GM18870 (cell line): ENCODE measurements at regions not wholly inside any gene's neighbourhood (a gene's known extent, or its start where the extent isn't known, plus 50 kb on each side); places are given as distances from the start of the nearest gene placed in this dataset.

Source experiments
- ATAC-seq: cut with Tn5 transposase; IDR thresholded peaks from one replicate; pipeline ENCODE4 v1.9.1; 2021; ENCODE audit warnings: moderate library complexity; ENCODE audit not compliant: unreplicated experiment

DNA sequence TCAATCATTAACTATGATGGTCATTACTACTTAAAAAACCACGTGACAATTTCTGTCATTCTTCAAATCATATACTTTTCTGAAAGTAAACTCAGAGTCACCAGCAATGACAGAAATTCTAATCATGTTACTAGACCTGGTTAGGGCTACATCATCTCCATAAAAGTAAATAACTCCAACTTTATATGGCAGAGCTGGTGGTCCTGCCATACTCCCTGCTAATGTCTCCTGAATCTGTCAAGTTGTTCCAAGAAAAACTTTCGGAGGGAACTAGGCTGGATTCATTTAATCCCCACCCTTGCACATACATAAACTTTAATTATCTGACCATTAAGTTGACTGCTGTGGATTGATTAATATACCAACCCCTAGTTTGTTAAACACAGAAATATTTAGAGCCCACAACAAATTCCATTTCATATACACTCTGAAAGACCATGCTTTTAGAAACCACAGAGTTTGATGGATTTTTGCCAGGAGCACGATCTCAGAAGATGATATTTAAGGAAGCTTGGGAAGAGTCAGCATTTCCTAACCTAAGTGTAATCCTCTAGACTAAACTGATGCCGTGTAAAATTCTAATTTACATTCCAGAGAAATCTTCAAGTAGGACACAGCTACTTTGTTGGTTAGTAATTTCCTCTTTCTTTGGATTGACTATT, 577.0 kb downstream of the FAT4 start:
- no peak for ATAC-seq

DNA sequence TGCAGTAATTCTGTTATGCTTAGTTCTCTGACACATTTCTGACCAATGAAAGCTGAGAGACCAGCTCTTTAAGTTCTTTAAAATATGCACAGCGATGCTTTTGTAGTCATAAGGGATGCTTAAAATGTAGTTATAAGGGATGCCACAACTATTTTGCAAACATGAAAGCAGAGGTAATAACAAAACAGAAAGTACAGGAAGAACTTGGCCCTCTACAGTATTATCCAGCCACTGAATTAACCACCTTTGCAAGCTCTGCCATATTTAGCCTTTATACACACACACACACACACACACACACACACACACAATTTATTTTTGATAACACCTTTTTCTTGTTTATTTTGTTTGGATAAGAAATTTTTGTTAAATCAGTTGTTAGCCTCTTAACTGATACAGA, 590.0 kb downstream of the FAT4 start:
- ATAC-seq: no peak

DNA sequence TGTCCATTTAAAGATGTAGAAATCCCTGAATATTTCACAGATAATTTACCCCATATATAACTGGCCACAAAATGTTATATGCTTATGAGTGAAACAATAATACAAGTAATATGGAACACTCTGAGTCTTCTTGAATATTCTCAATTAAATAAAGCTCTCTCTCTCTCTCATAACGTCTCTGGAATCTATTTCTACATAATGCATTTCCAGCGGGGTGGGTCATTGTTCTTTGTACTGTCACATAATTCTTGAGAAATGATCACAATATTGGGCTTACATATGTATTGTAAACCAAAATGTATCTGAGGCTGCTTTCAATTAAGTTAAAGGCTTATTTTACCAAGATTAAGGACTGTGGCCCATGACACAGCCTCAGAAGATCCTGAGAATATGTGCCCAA, 596.3 kb downstream of the FAT4 start:
- no peak for ATAC-seq

DNA sequence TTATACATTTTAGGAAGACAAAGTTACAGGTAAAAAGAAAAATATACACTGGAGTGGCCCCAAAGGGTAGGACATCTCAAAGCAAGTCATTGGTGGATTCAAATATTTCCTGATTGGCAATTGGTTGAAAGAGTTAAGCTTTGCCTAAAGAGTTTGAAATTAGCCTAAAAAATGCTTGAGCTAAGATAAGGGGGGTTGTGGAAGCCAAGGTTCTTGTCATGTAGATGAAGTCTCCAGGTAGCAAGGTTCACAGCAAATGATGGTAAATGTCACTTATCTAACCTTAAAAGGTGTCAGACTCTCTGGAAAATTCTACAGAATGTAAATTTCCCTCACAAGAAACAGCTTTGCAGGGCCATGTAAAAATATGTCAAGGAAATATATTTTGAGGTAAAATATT, 596.7 kb downstream of the FAT4 start:
- no peak for ATAC-seq

DNA sequence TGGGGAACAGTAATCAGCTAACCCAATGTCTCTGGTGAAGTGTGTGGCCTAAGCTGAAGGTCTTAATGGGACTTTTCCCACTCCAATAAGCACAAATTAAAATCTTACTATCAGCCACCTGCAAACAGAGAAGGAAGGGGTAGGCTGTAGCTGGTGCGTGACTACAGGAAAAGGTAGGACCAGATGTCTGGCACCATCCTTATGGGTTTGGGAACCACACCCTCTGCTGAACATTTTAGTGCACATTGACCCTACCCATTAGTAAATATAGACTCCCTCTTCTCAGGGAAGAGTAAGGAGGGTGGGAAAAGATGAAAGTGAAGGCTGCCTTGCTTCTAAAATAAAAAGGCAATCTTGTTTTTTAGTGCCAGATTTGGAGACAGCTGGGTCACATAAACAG, 602.8 kb downstream of the FAT4 start:
- ATAC-seq: no peak

DNA sequence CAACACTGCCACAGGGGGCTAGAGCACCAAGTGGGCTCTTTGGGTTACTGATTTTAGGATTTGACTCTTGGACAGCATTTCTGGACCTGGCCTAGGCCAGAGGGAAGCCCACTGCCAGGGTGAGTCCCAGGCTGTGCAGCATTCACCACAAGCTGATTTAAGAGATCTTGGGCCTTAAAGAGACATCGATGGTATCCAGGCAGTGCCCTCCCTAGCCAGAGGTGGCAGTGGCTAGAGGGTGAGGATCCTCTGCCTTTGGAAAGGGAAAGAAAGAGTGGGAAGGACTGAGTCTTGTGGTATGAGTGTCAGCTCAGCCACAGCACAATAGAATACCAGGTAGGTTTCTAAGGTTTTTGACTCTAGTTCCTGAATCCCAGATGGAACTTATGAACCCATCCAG, 613.9 kb downstream of the FAT4 start:
- ATAC-seq: no peak

DNA sequence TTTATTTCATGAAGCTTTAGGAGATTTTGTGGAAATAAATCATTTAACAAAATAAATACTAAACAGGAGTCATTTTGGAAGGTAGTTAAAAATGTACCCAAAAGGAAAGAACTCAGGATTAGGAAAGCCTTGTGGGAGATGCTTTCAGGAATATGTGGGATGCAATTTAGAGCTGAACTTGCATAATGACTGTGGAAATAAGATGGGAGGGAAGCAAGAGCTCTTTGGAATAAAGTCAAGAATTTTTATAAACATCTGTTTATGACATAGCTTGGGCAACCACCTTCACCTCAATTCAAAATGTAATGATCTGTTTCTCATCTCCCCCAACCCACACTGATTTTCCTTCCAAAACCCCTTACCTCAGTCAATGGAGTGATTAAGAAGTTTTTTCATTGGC, 623.8 kb downstream of the FAT4 start:
- no peak for ATAC-seq

DNA sequence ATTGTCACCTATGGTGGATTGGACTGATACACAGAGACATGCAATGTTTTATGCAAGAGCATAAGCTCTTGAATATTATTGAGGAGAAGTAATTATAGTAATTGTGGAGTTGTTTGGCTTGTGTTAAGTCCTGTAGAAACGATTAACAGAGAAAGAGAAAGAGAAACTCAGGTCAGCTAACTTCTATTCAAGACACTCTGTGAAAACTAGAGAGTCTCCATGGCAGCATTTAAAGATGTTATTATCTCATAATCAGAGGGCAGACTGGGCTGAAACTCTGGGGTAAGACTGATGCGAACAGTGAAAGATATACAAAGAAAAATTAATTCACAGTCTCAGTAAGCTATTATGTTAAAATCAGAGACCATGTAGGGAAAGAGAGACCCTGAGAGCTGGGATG, 625.7 kb downstream of the FAT4 start:
- ATAC-seq: no peak

DNA sequence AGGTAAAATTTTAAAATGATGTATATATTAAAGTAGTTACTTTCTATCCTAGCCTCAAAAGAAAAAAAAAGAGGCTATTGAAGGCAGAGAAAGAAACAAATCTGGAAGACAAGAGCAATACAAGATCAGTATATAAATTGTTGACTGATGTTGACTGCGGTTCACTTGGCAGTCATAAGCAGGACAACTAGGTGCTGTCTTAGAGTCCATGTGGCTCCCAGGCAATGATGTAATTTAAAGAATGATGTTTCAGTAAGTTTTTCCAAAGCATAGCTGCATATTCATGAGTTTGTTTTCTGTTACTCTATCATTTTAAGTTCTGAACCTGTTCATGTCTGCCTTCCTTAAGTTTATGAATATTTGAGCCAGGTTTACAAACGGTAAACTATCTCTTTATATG, 630.2 kb downstream of the FAT4 start:
- no peak for ATAC-seq

DNA sequence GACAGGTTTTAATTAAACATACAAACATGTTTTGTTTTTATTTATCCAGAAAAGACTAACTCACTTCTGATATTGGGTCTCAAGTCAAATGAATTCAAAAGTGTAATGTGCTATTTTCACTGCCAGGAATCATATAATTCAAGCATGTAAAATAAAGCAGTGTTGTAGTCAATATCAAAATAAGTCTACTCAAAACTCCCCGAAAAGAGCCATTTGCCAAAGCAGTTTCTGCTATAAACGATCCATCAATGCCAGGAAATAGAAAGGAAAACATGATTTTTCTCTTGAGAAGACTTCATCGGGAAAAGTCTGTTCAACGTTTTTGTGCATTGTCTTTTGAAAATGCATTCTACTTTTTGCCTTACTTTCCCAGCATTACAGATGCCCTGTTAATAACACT, 633.3 kb downstream of the FAT4 start:
- ATAC-seq: no peak

DNA sequence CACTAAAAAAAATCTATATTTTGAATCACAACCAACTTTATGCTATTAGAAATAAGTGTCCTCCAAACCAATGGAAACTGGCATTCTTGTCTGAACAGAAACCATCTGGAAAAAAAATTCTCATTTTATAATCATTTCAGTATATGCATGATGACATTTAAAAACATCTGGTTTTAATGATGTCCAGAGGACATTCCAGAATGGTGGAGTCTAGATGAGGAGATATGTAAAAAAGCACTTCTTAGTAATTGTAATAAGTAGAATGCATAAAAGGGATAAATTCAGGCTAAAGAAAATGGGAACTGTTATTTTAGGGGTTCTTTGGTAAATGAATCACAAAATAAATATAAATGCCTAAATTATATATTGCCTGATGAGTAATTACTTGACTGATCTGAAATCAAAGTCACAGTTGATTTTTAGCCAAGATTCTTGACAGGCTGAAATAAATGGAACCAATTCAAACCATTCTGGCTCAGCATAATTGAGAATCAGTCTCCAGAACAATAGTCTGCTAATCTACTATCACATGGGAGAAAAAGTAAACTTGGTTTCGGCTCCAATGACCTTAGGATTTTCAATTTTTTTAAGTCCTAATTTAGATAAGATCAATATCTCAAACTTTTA, 636.6 kb downstream of the FAT4 start:
- no peak for ATAC-seq

DNA sequence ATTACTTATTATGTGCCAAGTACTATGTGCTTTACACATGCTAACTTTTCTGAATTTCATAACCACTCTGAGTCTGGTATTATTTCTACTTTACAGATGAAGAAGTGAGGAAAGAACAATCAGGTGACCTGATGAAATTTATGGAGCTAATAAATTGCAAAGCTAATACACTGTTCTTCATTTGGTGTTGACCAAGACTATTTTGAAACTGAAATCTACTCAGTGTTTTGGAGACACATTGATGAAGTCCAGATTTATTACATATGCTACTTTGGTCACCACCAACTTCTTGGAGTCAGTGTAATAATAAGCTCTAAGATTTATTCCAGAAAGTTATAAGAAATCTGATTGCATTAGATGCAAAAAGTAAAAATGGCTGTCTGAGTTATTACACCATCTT, 637.9 kb downstream of the FAT4 start:
- ATAC-seq: no peak

DNA sequence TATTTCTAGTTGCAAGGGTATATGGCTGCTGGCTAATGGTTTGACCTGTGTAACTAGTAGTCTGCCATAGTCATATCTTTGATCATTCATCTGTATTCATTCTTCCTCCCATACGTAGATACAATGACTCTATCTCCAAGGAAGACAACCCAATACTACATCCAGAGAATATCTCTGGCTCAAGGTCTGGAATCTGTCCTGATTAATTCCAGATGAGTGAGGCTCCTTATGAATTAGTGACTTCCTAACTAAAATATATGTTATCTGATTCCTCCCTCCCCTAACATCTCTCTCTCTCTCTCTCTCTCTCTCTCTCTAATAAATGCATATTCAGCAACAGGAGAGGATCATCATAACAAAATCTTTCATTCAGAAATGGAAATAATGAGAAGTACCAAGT, 641.5 kb downstream of the FAT4 start:
- ATAC-seq: no peak

DNA sequence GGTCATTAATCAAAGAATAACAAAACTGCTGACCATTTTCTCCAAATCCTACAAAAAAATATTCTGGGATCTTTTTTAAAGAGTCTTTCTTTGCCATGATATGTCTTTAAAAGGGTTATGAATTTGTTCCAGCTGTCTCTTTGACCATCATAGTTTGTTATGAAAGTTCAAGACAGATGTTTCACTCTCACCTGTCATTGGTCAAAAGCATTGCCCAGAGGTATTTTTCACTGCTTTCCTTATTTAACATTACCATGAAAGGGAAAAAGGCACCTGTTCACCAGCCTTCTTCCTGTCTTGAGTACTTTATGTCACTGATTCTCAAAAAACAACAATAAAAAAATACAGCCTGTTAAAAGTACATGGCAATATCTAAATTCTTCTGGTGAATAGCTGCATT, 643.8 kb downstream of the FAT4 start:
- ATAC-seq: no peak

DNA sequence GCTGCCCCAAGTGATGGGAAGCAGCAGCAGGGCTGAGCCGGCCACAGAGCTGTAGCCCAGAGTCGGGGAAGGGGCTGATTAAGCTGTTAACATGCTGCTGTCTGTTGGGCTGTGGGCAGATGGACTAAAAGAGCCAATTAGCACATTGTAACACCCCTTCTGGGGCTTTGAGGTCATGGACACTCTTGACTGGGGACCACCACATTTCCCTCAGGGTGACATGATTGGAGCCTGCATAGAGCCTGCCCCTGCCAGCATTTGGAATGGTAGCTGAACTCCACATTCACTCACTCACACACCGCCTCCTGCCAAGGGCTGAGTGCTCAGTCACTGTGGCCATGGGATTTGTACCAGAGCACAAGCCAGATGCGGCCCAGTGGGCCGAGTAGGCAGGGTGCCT, 646.9 kb downstream of the FAT4 start:
- ATAC-seq: no peak

DNA sequence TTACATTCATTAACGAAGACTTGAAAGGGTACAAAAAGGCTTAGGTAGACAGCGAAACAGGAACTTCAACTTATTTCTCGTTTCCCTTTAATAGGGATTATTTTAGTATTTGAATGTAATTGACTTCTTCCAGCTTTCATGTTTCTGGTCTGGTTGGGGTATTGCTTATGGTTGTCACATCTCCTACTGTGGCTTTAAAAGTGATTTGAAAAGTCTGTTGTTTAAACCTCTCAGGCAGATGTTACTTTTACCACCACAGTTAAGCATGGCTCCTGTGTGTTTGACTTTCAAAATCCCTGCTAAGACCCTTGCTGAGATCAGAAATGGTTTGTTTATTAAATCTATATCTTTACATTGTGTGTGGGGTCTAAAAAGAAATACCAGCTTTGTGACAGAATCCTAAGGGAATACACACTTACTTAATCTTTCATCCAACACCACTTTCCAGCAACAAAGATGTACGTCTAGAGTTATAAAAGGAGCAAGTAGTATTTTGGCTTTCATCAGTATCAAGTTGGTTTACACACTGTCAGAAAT, 661.2 kb downstream of the FAT4 start:
- no peak for ATAC-seq

DNA sequence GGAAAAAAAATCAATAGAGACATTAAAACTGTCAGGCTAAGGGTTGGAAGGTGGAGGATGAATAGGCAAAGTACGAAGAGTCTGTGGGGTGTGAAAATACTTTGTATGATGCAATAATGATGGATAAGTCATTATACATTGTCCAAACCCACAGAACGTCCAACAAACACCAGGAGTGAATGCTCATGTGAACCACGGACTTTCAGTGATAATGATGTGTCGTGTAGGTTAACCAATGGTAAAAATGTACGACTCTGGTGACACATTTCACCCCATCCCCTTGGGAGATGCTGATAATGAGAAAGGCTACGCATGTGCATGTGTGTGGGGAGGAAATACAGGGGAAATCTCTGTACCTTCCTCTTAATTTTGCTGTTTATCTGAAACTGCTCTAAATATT, 665.2 kb downstream of the FAT4 start:
- no peak for ATAC-seq

DNA sequence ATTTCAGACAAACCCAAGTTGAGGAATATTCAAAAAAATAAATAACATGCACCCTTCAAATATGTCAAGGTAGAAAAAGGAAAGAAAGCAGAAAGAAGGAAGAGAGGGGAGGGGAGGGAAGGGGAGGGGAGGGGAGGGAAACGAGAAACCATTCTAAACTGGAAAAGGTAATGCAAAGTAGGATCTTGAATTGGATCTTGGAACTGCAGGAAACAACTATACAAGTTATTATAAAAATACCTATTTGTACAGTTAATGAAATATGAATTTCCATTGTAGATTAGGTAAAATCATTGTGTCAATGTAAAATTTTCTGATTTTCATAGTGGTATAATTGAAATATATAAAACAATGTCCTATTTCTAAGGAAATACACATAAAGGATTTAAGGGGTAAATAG, 668.4 kb downstream of the FAT4 start:
- no peak for ATAC-seq

DNA sequence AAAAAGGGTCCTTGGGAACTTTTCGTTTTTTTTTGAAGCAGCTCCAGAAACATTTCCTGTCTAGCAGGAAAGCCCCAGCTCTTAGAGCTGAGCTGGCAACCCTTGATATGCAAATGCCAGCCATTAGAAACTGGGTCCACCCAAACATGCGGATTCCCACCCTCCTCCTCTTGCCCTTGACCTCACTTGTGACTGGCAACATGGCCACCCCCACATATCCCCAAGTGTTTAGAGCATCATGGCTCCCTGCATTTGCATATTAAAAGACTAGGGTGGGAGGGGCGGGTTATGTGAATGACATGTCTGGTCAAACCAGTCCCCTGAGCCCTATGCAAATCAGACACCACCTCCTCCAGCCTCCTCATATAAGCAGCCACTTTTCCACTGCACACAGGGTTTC, 671.1 kb downstream of the FAT4 start:
- ATAC-seq: peak; percentile 68

DNA sequence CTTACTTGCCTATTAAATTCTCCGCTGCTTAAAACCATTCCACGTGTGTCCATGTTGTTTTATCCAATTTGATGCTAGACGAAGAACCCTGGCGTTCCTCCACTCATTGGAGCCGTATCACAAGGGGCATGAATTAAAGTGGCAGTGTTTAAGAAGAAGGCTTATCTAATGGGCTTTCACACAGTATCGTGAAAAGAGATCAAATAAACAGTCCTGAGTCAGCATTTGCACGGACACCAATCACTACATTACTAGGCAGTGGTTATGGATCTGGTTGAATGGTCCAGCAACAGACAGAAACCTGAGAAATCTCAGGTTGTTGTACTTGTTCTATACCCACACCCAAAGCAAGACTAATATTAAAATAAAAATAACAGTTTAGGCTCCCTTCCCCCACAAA, 671.6 kb downstream of the FAT4 start:
- ATAC-seq: no peak

DNA sequence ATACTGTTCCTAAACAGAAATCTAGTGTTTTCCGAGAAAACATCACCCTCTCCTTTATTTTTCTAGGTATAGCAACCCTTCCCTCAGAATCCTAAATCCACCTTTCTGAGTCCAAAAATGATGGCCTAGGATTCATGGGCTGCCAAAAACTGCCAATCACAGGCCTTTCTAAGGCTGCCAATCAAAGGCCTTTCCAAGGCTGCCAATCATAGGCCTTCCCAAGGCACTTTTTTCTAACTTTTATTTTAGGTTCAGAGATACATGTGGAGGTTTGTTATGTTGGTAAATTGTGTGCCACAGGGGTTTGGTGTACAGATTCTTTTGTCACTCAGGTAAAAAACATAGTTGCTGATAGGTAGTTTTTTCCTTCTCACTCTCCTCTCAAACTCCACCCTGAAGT, 673.7 kb downstream of the FAT4 start:
- no peak for ATAC-seq

DNA sequence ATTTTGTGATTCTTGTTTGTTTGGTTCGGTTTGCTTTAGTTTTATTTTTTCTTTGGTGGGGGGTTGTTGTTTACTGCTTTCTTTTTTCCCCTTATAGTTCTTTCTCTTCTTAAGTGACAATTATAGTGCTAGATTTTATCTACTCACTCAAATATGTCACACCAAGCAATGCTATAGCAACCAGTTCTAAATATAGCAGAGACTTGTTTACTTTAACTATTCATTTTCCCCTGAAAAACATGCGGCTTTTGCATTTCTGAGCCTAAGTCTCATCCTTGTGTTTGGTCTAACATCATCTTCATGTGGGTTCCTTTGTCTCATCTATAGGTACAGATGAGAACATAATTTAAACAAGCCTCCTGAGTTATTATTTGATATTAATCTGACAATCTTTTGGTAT, 676.6 kb downstream of the FAT4 start:
- ATAC-seq: no peak

DNA sequence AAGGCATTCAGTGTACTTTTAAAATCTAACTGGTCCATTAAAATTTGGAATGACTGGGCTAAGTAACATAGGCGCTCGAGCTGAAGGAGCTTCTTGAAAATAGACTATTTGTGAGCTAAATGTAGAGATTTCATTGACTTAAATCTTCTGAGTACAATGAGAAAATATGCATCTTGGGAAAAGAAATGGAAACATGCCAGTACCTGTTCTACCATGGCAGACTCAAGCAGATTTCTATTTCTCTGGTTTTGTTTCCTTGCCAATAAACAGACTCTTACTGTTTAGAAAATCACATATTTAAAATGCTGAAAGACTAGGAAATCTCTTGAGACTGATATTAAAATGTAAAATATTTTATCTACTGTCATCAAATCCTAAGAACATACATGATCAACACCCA, 678.1 kb downstream of the FAT4 start:
- ATAC-seq: no peak
